Spinal cord (tissue), 9 donors: ENCODE measurements at regions not wholly inside any gene's neighbourhood (a gene's known extent, or its start where the extent isn't known, plus 50 kb on each side); places are given as distances from the start of the nearest gene placed in this dataset.

Experiments used
- DNase-seq, 6 donors: peaks; one replicate each; pipeline versions ENCODE4 v3.0.0 to v3.0.0-alpha.2; 2013 to 2015; ENCODE audit warnings: low spot score in 6 of 6, low read depth in 4 of 6
- H3K27ac ChIP-seq: one replicate; pipeline ENCODE4 v1.5.1; 2013; ENCODE audit warnings: low read depth, low read length, control low read depth
- H3K27me3 ChIP-seq: one replicate; pipeline ENCODE4 v1.6.1; 2013; ENCODE audit warnings: low read length; ENCODE audit not compliant: control insufficient read depth, insufficient read depth
- H3K36me3 ChIP-seq: one replicate; pipeline ENCODE4 v1.6.1; 2013; ENCODE audit warnings: low read length; ENCODE audit not compliant: control insufficient read depth, insufficient read depth
- H3K4me1 ChIP-seq: one replicate; pipeline ENCODE4 v1.6.1; 2013; ENCODE audit warnings: low read length; ENCODE audit not compliant: control insufficient read depth, insufficient read depth
- H3K4me3 ChIP-seq: one replicate; pipeline ENCODE4 v1.5.1; 2013; ENCODE audit warnings: low read depth, low read length, control low read depth
- H3K9me3 ChIP-seq: one replicate; pipeline ENCODE4 v1.6.1; 2013; ENCODE audit warnings: low read length; ENCODE audit not compliant: control insufficient read depth, insufficient read depth
- WGBS: methylation state at CpG from one replicate; pipeline ENCODE4 v1.1.5; 2013; ENCODE audit warnings: missing lambda C conversion rate; ENCODE audit not compliant: insufficient coverage; 5-methylcytosine and 5-hydroxymethylcytosine counted together
- donor health status: healthy.

- WGBS = no CpG with 5 or more reads among the region's 1 CpG
- no peaks in the 10 kb centered on the region for H3K36me3 ChIP-seq
- no peaks in the 10 kb centered on the region for H3K27me3 ChIP-seq
- no peaks in the 10 kb centered on the region for H3K4me1 ChIP-seq
- peaks cover 6% of the 10 kb centered on the region for H3K9me3 ChIP-seq
- no peak for DNase-seq
- H3K27ac ChIP-seq = no peak overlapping the region
- H3K4me3 ChIP-seq = no peak overlapping the region
Observed at GRCh38 chr7:34463830-34464229, 194.2 kb upstream of the NPSR1 start.

DNA sequence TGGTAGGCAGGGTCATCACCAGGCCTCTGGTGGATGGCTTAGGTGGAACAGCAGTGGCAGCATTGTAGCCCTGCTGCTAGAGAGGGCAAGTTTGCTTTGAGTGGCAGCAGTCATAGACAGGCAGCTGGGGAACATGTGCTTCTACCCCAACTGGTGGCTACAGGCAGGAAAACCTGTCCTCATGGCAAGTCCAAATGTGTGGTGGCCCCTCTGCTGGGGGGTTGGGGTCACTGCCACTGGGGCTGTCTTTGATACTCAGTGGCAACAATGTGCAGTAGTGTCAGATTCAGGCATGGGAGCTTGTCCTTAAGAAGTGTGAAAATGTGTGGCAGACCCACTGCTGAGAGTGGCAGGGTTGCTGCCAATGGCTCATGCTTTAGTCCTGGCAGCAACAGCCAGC is 186.2 kb upstream of the NPSR1 start:
- H3K27ac ChIP-seq = no peak overlapping the region

DNA sequence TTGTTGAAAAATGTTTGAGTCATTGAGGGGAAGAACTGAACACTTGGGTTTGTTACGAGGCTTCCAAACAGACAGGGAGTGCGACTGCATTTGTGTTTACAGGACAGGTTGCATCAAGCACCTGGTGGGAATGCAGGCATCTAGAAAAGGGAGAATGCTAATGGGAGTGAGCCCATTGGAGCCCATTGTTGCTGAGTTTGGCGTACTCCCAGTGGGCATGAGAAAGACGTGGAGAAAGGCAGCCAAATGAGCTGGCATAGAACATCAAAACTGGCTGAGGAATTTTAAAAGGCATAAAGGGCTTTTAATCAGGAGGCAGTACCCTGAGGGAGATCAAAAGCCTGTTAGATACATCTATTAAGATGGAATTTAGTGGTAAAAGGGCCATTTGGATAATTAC is 171.6 kb upstream of the NPSR1 start:
- peaks cover 3% of the 10 kb centered on the region for H3K4me1 ChIP-seq
- DNase-seq = peak in 3 of 6 donors; percentile 40 to 93 (median 60)
- no peaks in the 10 kb centered on the region for H3K27me3 ChIP-seq
- H3K4me3 ChIP-seq = no peak overlapping the region
- H3K9me3 ChIP-seq = no peaks in the 10 kb centered on the region
- H3K36me3 ChIP-seq = no peaks in the 10 kb centered on the region
- no peak overlapping the region for H3K27ac ChIP-seq
- WGBS = 46% methylated on average over 3 of the region's 4 CpGs

More for the DNA sequence above, 186.2 kb upstream of the NPSR1 start:
- no peak overlapping the region for H3K4me3 ChIP-seq
- H3K4me1 ChIP-seq = no peaks in the 10 kb centered on the region
- peaks cover 2% of the 10 kb centered on the region for H3K9me3 ChIP-seq
- no peak for DNase-seq
- H3K36me3 ChIP-seq = no peaks in the 10 kb centered on the region
- no peaks in the 10 kb centered on the region for H3K27me3 ChIP-seq

DNA sequence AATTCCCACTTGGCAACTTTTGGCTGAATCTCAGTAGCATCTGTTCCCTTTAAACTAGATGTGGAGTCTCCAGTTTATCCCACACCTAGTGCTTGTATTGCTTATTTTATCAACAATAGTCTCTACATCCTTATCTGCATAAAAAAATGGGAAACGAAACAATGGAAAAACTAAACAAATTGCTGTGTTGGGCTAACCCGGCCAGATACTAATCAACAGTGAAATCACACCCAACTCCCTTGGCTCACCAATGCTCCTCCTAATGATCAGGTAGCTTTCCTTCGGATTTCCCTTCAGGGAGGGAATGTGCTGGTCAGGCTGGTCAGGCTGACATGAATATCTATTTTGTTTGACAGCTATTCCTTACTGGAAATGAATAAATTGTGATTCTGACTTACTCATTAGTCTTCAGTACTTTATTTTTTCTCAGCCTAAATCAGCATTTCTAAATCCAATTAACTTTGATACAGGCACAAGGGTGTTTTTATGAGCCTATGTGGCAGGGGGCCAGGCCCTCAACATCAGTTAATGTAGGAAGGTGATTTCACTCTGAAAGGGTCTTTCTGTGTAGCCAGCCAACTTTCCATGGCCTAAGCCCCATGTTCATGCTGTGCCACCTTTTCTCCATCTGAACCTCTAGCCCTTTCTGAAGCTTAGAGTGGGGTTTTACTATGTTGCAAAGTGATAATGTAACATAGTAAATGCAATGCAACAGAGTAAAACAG is 170.5 kb upstream of the NPSR1 start:
- WGBS = no CpG with 5 or more reads among the region's 3 CpGs
- no peaks in the 10 kb centered on the region for H3K36me3 ChIP-seq
- H3K4me1 ChIP-seq = peaks cover 3% of the 10 kb centered on the region
- no peaks in the 10 kb centered on the region for H3K9me3 ChIP-seq
- H3K27me3 ChIP-seq = no peaks in the 10 kb centered on the region
- no peak overlapping the region for H3K27ac ChIP-seq
- DNase-seq = peak in 2 of 6 donors; percentile 36 to 57
- H3K4me3 ChIP-seq = no peak overlapping the region

GRCh38 chr7:34488766-34489165 is 169.3 kb upstream of the NPSR1 start:
- Histone ChIP-seq H3K36me3 (no peaks in the 10 kb centered on the region), H3K4me1 (peaks cover 3% of the 10 kb centered on the region), H3K9me3 (no peaks in the 10 kb centered on the region), H3K27ac (no peak overlapping the region), H3K4me3 (no peak overlapping the region), H3K27me3 (no peaks in the 10 kb centered on the region)
- DNase-seq = peak in 2 of 6 donors; percentile 23 to 45
- WGBS = 84% methylated on average over 4 of the region's 4 CpGs

GRCh38 chr7:34491899-34492298 is 166.1 kb upstream of the NPSR1 start:
- no peaks in the 10 kb centered on the region for H3K36me3 ChIP-seq
- peaks cover under 1% of the 10 kb centered on the region for H3K4me1 ChIP-seq
- no peak for DNase-seq
- no peaks in the 10 kb centered on the region for H3K27me3 ChIP-seq
- WGBS = 100% methylated on average over 1 of the region's 3 CpGs
- H3K9me3 ChIP-seq = no peaks in the 10 kb centered on the region
- no peak overlapping the region for H3K4me3 ChIP-seq
- no peak overlapping the region for H3K27ac ChIP-seq

DNA sequence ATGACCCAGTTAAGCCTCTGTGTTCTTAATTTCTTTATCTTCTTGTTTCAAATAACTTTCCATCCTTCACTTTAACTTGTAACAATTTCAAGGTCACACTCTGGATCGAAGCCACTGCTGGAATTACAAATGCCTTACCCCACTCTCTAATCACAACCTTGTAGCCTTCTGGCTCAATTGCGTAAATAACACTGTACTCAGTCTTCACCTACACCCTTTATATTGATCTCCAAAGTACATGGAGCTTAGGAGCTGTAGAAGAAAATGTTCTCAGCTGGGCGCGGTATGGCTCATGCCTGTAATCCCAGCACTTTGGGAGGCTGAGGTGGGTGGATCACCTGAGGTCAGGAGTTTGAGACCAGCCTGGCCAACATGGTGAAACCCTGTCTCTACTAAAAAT is 164.3 kb upstream of the NPSR1 start:
- Histone ChIP-seq H3K4me1 (no peaks in the 10 kb centered on the region), H3K9me3 (no peaks in the 10 kb centered on the region), H3K27ac (no peak overlapping the region), H3K36me3 (no peaks in the 10 kb centered on the region), H3K4me3 (no peak overlapping the region), H3K27me3 (no peaks in the 10 kb centered on the region)
- 89% methylated on average over 2 of the region's 4 CpGs for WGBS
- no peak for DNase-seq

DNA sequence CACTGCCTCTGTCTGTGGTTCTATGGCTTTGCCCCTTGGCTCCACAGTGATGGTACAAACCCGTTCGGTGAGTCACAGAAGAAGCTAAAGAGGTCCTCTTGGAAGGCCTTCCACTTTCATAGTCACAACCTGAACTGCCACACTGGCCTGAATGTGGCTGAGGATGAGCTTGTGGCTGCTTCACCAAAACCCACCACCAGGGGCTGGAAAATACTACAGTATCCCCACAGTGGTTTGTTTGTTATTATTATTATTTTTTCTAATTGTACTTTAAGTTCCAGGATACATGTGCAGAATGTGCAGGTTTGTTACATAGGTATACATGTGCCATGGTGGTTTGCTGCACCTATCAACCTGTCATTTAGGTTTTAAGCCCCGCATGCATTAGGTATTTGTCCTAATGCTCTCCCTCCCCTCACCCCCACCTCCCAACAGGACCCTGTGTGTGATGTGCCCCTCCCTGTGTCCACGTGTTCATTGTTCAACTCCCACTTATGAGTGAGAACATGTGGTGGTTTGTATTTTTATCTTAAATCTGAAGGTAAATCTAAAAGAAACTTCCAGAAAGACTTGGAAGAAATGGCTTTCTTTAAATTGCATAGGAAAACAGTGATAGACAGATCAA is 160.8 kb upstream of the NPSR1 start:
- Histone ChIP-seq H3K9me3 (no peaks in the 10 kb centered on the region), H3K4me3 (no peak overlapping the region), H3K27me3 (no peaks in the 10 kb centered on the region), H3K27ac (no peak overlapping the region), H3K36me3 (no peaks in the 10 kb centered on the region), H3K4me1 (no peaks in the 10 kb centered on the region)
- DNase-seq = no peak
- WGBS = no CpG with 5 or more reads among the region's 4 CpGs

- H3K27ac ChIP-seq = no peak overlapping the region
- no peak overlapping the region for H3K4me3 ChIP-seq
- WGBS = no CpG with 5 or more reads among the region's 1 CpG
- H3K36me3 ChIP-seq = no peaks in the 10 kb centered on the region
- peak in 3 of 6 donors; percentile 42 to 89 (median 76) for DNase-seq
- H3K4me1 ChIP-seq = no peaks in the 10 kb centered on the region
- H3K9me3 ChIP-seq = peaks cover 2% of the 10 kb centered on the region
- no peaks in the 10 kb centered on the region for H3K27me3 ChIP-seq
Observed at GRCh38 chr7:34501156-34501555, 156.9 kb upstream of the NPSR1 start.

DNA sequence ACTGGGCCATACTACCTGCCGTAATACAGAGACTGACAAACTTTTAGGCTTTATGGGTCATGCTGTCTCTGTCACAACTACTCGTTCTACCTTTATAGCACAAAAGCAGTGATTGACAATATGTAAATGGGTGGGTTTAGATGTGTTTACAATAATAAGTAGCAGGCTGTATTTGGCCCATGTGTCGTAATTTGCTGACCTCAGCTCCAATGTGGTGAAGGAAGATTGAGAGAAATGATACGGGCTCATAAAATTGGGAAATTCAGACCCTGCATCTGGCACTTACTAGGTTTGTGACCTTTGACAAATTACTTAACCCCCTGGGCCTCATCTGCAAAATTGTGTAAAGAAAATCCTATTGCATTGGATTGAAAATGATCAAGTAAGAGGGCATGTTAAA is 150.8 kb upstream of the NPSR1 start:
- DNase-seq = no peak
- no peaks in the 10 kb centered on the region for H3K27me3 ChIP-seq
- no peak overlapping the region for H3K4me3 ChIP-seq
- H3K36me3 ChIP-seq = no peaks in the 10 kb centered on the region
- no CpG with 5 or more reads among the region's 4 CpGs for WGBS
- H3K27ac ChIP-seq = no peak overlapping the region
- peaks cover 2% of the 10 kb centered on the region for H3K9me3 ChIP-seq
- H3K4me1 ChIP-seq = no peaks in the 10 kb centered on the region
